Caco-2 (cell line): ENCODE measurements at regions not wholly inside any gene's neighbourhood (a gene's known extent, or its start where the extent isn't known, plus 50 kb on each side); places are given as distances from the start of the nearest gene placed in this dataset.

ENCODE experiments used
- BruUV-seq: library from RNA; stranded (reverse); fragments of 400-500 nt; replicated peaks from 2 replicates; lab custom pipeline; 2021; lab: Mats Ljungman, UMichigan
- CTCF ChIA-PET: fragments of 300-600 bp; sonication (Branson Sonifier 250); formaldehyde crosslinking; loops from one replicate; lab custom pipeline; 2022; ENCODE audit warnings: antibody characterized with exemption; lab: Charles Lee
- POLR2A ChIA-PET: fragments of 300-600 bp; sonication (Branson Sonifier 250); formaldehyde crosslinking; loops from one replicate; lab custom pipeline; 2022; ENCODE audit warnings: antibody characterized with exemption; lab: Charles Lee
- DNase-seq, 2 experiments: peaks; one replicate each; pipeline versions ENCODE4 v3.0.0 to v3.0.0-alpha.2; 2020 to 2022
- H3K27me3 ChIP-seq: replicated peaks from 2 replicates; pipeline ENCODE4 v1.6.0; 2011; ENCODE audit warnings: low read length; ENCODE audit not compliant: control insufficient read depth, insufficient read depth
- H3K36me3 ChIP-seq: 2 replicates; pipeline ENCODE4 v1.5.1; 2011; ENCODE audit warnings: low read length; ENCODE audit not compliant: control insufficient read depth, insufficient read depth
- H3K4me1 ChIP-seq: fragments of 250-450 bp; sonication (Bioruptor Pico); 2 replicates; pipeline ENCODE4 v1.5.1; 2020; ENCODE audit warnings: mild to moderate bottlenecking
- H3K4me3 ChIP-seq: 2 replicates; pipeline ENCODE4 v1.5.1; 2011; ENCODE audit warnings: low read depth, mild to moderate bottlenecking, control low read depth, low read length
- H3K9me3 ChIP-seq: fragments of 250-450 bp; sonication (Bioruptor Pico); 2 replicates; pipeline ENCODE4 v1.5.1; 2020; ENCODE audit warnings: mild to moderate bottlenecking, moderate library complexity
- H3K27ac Mint-ChIP-seq: one replicate; pipeline ENCODE4 v1.8.0; 2022; ENCODE audit warnings: mixed read lengths; ENCODE audit not compliant: unreplicated experiment
- H3K27me3 Mint-ChIP-seq: one replicate; pipeline ENCODE4 v1.8.0; 2022; ENCODE audit warnings: mixed read lengths; ENCODE audit not compliant: insufficient read depth, unreplicated experiment
- H3K36me3 Mint-ChIP-seq: one replicate; pipeline ENCODE4 v1.8.0; 2022; ENCODE audit warnings: mild to moderate bottlenecking, mixed read lengths; ENCODE audit not compliant: insufficient read depth, unreplicated experiment
- H3K4me1 Mint-ChIP-seq: one replicate; pipeline ENCODE4 v1.8.0; 2022; ENCODE audit warnings: low read depth, mixed read lengths; ENCODE audit not compliant: unreplicated experiment
- H3K4me3 Mint-ChIP-seq: one replicate; pipeline ENCODE4 v1.8.0; 2022; ENCODE audit warnings: mild to moderate bottlenecking, moderate library complexity, mixed read lengths; ENCODE audit not compliant: unreplicated experiment
- H3K9me3 Mint-ChIP-seq: one replicate; pipeline ENCODE4 v1.8.0; 2022; ENCODE audit warnings: mixed read lengths; ENCODE audit not compliant: unreplicated experiment
- CTCF ChIP-seq, 2 experiments: fragments of 200-600 bp in 1 of 2; IDR thresholded peaks; 1 replicate in 1 of 2; 2 replicates in 1 of 2; pipeline versions ENCODE4 v1.5.1 to v1.8.0; 2011 to 2022; ENCODE audit warnings: antibody characterized with exemption in 1 of 2, control low read depth in 1 of 2, inconsistent platforms in 1 of 2, low read depth in 1 of 2, low read length in 1 of 2, mild to moderate bottlenecking in 1 of 2, moderate library complexity in 1 of 2; ENCODE audit not compliant: insufficient read depth in 1 of 2, severe bottlenecking in 1 of 2, unreplicated experiment in 1 of 2
- intact Hi-C: fragments of 100-400 bp; cut with micrococcal nuclease; formaldehyde crosslinking; loops from one replicate; pipeline ENCODE4 v1.10.0; 2022; ENCODE audit not compliant: unreplicated experiment

- ChIA-PET CTCF (no interaction called here), POLR2A (no interaction called here)
- Histone ChIP-seq H3K27me3 (no peaks in the 10 kb centered on the region; the same call in 1 of the 2 replicates), H3K4me3 (no peak overlapping the region), H3K9me3 (no peaks in the 10 kb centered on the region), H3K4me1 (no peaks in the 10 kb centered on the region), H3K36me3 (no peaks in the 10 kb centered on the region)
- intact Hi-C loops: no loop called here
- H3K4me1 Mint-ChIP-seq: no peaks in the 10 kb centered on the region
- TF ChIP-seq CTCF (IDR thresholded peaks at IDR 0.05; ENCODE audit: insufficient read depth in 1 of 2, low read depth in 1 of 2, low read length in 1 of 2, severe bottlenecking in 1 of 2, unreplicated experiment in 1 of 2): no peak
- no peaks in the 10 kb centered on the region for H3K36me3 Mint-ChIP-seq
- no TSS peak for BruUV-seq
- DNase-seq: no peak
- H3K4me3 Mint-ChIP-seq: no peak overlapping the region
- peaks cover 14% of the 10 kb centered on the region for H3K27me3 Mint-ChIP-seq
- no peaks in the 10 kb centered on the region for H3K9me3 Mint-ChIP-seq
- no peak overlapping the region for H3K27ac Mint-ChIP-seq
These were observed 232.5 kb upstream of the NCAM1 start for GRCh38 chr11:112728716-112729115.

GRCh38 chr11:112730591-112730990 is 230.6 kb upstream of the NCAM1 start:
- no peaks in the 10 kb centered on the region for H3K9me3 ChIP-seq
- POLR2A ChIA-PET: no interaction called here
- TF ChIP-seq CTCF (IDR thresholded peaks at IDR 0.05; ENCODE audit: insufficient read depth in 1 of 2, low read depth in 1 of 2, low read length in 1 of 2, severe bottlenecking in 1 of 2, unreplicated experiment in 1 of 2): no peak
- H3K4me1 Mint-ChIP-seq: no peaks in the 10 kb centered on the region
- intact Hi-C loops: no loop called here
- H3K27ac Mint-ChIP-seq: no peak overlapping the region
- CTCF ChIA-PET: no interaction called here
- H3K36me3 ChIP-seq: no peaks in the 10 kb centered on the region
- H3K27me3 Mint-ChIP-seq: peaks cover 12% of the 10 kb centered on the region
- H3K4me1 ChIP-seq: no peaks in the 10 kb centered on the region
- no peak overlapping the region for H3K4me3 ChIP-seq
- no peak overlapping the region for H3K4me3 Mint-ChIP-seq
- H3K9me3 Mint-ChIP-seq: no peaks in the 10 kb centered on the region
- no peaks in the 10 kb centered on the region for H3K36me3 Mint-ChIP-seq
- no peak for DNase-seq
- H3K27me3 ChIP-seq: no peaks in the 10 kb centered on the region; the same call in 1 of the 2 replicates
- BruUV-seq: no TSS peak

- H3K4me1 ChIP-seq: no peaks in the 10 kb centered on the region
- TF ChIP-seq CTCF (IDR thresholded peaks at IDR 0.05; ENCODE audit: insufficient read depth in 1 of 2, low read depth in 1 of 2, low read length in 1 of 2, severe bottlenecking in 1 of 2, unreplicated experiment in 1 of 2): no peak
- H3K27me3 ChIP-seq: peaks cover 1% of the 10 kb centered on the region; the same call in 1 of the 2 replicates
- DNase-seq: no peak
- ChIA-PET CTCF (no interaction called here), POLR2A (no interaction called here)
- no peaks in the 10 kb centered on the region for H3K9me3 Mint-ChIP-seq
- no peak overlapping the region for H3K27ac Mint-ChIP-seq
- no peaks in the 10 kb centered on the region for H3K36me3 ChIP-seq
- H3K4me3 ChIP-seq: no peak overlapping the region
- no peak overlapping the region for H3K4me3 Mint-ChIP-seq
- BruUV-seq: no TSS peak
- H3K4me1 Mint-ChIP-seq: no peaks in the 10 kb centered on the region
- H3K27me3 Mint-ChIP-seq: peaks cover 11% of the 10 kb centered on the region
- intact Hi-C loops: no loop called here
- H3K9me3 ChIP-seq: no peaks in the 10 kb centered on the region
- no peaks in the 10 kb centered on the region for H3K36me3 Mint-ChIP-seq
These were observed 229.7 kb upstream of the NCAM1 start for GRCh38 chr11:112731538-112731937.
